Skin of body (tissue), 1 donor: ENCODE measurements at regions not wholly inside any gene's neighbourhood (a gene's known extent, or its start where the extent isn't known, plus 50 kb on each side); places are given as distances from the start of the nearest gene placed in this dataset.
"Not testable (repeated sequence)": the region's sequence is repeated elsewhere in the genome, so short reads cannot be mapped to it uniquely, and the experiment has no call there.

Experiments used
- DNase-seq: peaks from one replicate; lab custom pipeline; 2025; lab: John Stamatoyannopoulos, UW

DNA sequence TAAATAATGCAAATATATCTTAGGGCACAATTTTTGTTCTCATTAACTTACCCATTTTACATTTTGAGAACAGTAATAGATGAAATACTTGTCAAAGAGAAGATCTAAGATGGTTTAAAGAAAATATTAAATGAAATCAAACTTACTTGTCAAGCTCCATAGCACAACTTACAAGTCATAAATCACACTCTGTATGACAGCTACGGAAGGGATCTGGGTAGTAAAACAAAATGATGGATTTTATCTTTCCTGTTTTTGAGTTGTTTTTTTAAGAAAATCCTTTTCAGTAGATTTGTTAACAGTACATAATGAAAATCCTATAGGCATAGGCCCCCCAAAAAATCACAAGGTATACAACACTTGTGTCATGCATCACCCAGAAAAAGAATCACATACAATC, 84.4 kb upstream of the ANTXRL start:
- DNase-seq, result not testable (repeated sequence)

- DNase-seq, result not testable (repeated sequence)
These were observed 82.2 kb upstream of the ANTXRL start for GRCh38 chr10:46204482-46205102.

DNA sequence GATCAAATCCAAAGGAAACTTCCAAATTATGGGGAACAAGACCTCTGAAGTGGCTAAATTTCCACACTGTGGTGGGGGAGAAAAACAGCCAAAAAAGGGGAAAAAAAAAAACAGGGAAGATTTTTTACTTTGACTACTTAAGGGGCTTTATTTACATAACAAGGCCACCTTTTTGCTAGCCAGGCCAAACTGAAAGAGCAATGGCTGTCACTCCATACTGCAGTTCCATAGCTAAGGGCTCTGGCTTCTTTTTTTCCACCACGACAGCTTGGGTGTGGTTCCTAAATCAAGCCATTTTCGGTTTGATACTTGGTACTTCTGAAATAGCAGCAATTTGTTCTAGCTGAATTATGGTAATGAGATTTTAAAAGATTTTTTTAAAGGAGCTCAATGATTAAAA, 76.4 kb upstream of the ANTXRL start:
- DNase-seq, result not testable (repeated sequence)

DNA sequence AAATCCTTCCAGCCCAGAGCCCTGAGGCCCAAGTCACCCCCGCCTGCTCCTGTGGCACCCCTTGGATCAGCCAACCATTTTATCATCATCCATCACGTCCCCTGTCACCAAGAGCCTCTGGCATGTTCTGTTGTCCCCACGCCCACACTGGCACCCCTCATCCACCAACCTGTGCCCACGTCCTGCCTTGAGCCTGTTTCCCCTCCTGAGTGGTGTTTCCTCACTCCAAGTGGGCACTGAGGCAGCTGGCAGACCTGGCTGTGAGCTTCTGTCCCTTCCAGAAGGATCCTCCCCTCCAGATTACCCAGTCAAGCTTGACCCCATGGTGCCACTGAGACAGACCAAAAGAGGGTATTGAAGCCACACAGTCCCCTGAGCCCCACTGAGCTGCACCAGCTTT, 71.4 kb upstream of the ANTXRL start:
- no peak for DNase-seq

DNA sequence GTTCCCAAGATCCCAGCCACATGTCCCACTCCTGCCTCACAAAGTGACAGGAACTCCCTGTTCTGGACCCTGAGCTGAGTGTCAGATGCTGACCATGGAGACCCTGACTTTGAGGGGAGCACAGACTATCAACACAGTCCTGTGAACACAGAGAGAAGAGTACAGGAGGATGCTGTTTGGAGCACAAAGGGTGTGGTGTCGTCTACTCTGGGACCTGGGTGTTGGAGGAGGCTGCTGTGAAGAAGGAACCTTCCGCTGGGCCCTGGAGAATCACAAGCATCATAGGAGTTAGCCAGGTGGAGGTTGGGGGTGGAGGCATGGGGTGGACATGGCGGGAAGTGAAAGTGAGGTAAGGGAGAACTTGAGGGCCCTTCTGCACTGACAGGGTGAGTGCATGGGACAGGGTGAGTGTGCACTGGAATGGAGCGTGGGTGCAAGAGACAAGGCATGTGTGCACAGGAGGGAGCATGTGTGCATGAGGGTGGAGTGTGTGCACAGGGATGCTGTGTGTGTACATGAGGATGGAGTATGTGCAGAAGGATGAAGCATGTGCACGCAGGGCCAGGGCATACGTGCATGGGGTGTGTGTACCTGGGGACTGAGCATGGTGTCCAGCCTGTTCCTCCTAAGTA, 70.7 kb upstream of the ANTXRL start:
- DNase-seq, result no peak

- no peak for DNase-seq
These were observed 69.7 kb upstream of the ANTXRL start for GRCh38 chr10:46216836-46217751.

GRCh38 chr10:46217752-46218453, 68.9 kb upstream of the ANTXRL start:
- DNase-seq, result no peak

DNA sequence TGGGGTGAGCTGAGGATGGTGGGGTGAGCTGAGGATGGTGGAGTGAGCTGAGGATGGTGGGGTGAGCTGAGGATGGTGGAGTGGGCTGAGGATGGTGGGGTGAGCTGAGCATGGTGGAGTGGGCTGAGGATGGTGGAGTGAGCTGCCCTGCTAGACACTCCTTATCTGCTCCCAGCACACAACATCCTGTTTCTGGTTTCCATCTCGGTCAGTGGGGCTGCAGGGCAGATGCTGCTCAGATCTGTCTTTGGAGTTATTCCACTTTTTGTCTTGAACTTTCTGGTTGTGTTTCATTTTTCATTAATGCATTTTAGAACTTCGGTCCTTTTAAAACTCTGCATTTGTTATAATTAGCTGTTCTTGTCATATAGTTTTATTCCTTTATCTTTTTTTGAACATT, 67.9 kb upstream of the ANTXRL start:
- no peak for DNase-seq

DNA sequence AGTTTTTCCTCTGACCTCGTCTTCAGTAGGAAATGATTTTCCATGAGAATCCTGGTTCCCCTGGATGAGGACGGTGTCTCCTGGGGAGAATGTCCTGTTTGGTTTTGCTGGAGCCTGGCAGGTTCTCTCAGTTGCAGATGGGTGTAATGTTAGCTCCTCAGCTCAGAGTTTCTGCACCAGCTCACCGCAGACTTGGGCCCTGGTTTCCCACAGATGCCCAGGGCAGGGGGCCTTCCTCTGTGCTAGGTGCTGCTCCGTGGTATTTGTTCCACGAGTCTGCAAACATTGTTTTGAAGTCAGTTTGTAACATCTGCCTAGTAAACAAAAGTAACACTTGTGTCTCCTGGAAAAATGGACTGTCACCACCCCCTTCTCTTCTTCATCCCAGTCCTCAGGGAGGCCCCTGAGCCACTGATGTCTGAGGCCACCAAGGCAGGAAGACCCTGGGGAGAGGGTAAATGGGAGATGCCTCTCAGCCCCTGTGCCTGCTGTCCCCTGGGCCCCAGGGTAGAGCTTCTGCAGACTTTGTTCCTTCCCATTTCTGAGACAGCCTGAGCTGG, 67.3 kb upstream of the ANTXRL start:
- not testable (repeated sequence) for DNase-seq

GRCh38 chr10:46220187-46220586, 66.6 kb upstream of the ANTXRL start:
- no peak for DNase-seq

GRCh38 chr10:46220872-46221538, 65.8 kb upstream of the ANTXRL start:
- DNase-seq, result no peak

DNA sequence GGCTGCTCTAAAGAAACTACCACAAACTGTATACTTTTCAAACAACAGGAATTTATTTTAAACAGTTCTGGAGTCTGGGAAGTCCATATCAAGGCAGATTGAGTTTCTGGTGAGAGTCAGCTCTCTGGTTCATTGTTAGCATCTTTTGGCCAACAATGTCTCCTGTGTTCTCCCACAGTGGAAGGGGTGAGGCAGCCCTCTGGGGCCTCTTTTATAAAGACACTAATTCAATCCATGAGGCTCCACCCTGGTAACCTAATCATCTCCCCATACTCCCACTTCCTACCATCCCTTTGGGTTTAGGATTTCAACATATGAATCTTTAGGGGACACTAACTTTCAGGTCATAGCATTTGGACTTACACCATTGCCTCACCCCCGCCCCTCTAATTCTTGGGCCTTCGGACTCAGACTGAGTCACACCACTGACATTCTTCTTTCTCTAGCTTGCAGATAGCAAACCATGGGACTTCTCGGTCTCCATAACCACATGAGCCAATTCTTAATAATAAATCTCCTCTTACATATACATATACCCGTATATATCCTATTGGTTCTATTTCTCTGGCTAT, 64.3 kb upstream of the ANTXRL start:
- DNase-seq, result no peak

- DNase-seq, result no peak
These were observed 63.7 kb upstream of the ANTXRL start for GRCh38 chr10:46223064-46223480.

DNA sequence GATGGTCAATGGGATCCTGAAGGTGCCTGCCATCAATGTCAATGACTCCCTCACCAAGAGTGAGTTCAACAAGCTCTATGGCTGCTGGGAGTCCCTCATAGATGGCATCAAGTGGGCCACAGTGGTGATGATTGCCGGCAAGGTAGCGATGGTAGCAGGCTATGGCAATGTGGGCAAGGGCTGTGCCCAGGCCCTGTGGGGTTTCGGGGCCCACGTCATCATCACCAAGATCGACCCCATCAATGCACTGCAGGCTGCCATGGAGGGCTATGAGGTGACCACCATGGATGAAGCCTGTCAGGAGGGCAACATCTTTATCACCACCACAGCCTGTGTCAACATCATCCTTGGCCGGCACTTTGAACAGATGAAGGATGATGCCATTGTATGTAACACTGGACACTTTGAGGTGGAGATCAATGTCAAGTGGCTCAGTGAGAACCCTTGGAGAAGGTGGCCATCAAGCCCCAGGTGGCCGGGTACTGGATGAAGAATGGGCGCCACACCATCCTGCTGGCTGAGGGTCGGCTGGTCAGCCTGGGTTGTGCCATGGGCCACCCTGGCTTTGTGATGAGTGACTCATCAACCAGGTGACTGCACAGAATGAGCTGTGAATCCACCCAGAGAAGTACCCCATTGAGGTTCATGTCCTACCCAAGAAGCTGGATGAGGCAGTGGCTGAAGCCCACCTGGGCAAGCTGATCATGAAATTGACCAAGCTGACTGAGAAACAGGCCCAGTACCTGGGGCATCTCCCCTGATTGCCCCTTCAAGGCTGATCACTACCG, 63.0 kb upstream of the ANTXRL start:
- no peak for DNase-seq

- DNase-seq, result no peak
These were observed 62.4 kb upstream of the ANTXRL start for GRCh38 chr10:46224414-46224682.

DNA sequence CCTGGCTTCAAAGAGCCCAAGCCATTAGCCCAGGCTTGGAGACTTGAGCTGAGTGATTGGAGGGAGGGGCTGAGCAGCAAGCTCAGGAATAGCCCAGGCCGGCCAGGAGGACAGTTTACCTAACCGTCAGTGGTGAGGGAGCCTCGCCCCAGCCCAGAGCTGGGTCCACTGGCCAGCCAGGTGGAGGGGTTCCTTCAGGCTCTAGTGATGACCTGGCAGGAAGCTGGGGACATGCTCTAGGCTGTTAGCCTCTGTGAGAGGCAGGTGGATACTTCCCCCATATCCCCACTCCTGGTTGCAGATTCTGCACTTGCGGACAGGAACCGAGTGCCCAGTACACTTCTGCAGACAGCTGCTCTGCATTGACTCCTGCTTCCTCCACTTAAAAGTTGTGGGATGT, 61.2 kb upstream of the ANTXRL start:
- DNase-seq, result no peak

DNA sequence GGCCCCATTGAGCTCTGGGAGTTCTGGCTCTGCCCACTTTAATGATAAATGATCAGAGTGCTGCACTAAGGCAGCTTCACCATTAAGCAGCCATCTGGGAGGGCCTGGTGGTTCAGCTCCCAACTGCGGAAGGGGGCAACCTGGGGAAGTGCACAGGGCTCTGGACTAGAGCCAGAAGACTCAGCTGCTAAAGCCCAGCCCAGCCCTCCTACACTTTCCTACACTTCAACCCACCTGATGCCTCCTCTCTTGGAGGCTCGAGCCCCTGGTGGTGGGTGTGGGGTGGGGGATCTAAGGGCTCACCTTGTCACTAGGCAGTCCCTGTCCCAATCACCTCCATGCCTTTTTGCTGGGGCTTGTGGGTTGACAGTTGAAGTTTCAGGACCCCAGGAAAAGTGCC, 60.6 kb upstream of the ANTXRL start:
- no peak for DNase-seq

DNA sequence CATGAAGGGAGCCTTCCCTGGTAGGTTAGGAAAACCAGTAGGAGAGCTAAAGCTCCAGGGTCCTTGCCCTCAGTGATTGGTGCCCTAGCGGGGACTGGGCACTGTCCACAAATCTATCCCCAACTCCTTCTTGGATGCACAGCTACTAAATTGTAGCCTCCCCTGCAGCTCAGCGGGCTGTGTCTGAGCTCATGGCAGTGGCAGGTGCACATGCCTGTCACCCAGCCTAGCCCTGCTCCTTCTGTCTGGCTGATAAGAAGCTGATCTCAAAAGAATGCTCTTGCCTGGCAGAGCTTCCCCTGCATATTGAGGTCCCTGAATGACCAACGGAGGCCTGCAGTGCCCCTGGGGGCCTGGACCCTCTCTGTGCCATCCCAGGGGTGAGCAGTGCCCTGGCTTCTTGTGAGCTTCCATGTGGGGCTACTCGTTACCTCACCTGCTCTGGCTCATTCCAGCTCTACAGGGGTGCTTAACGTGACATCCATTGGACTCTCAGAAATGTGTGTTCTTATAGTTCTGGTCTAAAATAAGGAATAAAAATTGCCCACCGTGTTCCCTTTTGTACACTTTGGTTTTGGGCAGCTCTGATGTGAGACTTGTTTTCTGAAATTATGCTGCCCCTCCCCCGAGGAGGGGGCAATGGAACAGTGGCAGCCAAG, 59.8 kb upstream of the ANTXRL start:
- DNase-seq, result no peak

DNA sequence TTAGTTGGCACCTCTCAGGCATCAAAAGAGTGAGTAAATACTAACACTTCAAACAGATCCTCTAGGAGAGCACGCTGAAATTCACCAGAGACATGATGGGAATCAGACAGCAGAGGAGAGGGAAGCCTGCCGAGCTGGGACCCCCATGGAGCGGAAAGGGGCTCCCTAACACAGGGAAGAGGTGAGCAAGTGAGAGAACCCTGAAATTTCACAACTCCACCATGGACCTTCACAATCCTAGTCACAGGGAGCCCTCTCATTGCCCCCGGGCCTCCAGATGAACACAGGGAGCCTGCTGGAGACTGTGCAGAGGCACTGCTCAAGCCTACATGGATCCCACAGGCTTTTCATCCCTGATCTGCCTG, 59.2 kb upstream of the ANTXRL start:
- no peak for DNase-seq
